HG03432 (cell line): ENCODE measurements at regions not wholly inside any gene's neighbourhood (a gene's known extent, or its start where the extent isn't known, plus 50 kb on each side); places are given as distances from the start of the nearest gene placed in this dataset.
"Not testable (repeated sequence)": the region's sequence is repeated elsewhere in the genome, so short reads cannot be mapped to it uniquely, and the experiment has no call there.

Experiments used
- ATAC-seq: cut with Tn5 transposase; IDR thresholded peaks from one replicate; pipeline ENCODE4 v1.9.1; 2021; ENCODE audit warnings: mild to moderate bottlenecking, moderate library complexity; ENCODE audit not compliant: unreplicated experiment

GRCh38 chr2:128414351-128414750 is 95.7 kb upstream of the HS6ST1 start:
- ATAC-seq = no peak

DNA sequence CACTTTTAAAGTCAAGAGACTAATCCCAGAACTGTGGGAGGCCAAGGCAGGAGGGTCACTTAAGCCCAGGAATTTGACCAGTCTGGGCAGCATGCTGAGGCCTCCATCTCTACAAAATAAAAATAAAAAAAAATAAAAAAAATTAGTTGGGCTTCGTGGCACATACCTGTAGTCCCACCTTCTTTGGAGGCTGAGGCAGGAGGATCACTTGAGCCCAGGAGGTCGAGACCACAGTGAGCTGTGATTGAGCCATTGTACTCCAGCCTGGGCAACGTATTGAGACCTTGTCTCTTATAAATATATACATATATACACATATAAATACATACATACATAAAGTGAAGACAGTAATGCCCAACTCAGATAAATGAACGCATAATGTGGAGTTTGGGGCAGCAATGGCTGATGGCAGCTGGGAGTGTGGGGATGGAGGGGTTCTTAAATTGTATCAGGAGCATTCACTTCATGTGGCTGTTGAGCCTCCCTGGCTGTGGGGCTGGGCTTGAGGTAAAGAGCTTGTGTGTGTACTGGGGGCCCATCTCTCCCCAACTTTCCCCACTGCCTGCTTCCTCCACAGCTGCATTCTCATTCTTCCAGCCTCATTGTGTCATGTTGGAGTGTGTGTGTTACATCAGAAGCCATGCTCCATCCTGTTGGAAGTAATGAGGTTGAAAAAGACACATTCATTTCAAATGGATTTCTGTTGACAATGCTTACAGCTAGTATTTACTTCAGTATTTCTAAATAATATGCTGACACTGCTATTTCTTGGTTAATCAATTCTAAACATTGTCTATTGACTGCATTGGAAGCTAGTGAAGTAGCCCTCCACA is 96.5 kb upstream of the HS6ST1 start:
- no peak for ATAC-seq

- ATAC-seq = no peak
Observed at GRCh38 chr2:128415779-128416061, 97.1 kb upstream of the HS6ST1 start.

- ATAC-seq = no peak
Observed at GRCh38 chr2:128416109-128416785, 97.6 kb upstream of the HS6ST1 start.

- no peak for ATAC-seq
Observed at GRCh38 chr2:128416806-128417205, 98.1 kb upstream of the HS6ST1 start.

DNA sequence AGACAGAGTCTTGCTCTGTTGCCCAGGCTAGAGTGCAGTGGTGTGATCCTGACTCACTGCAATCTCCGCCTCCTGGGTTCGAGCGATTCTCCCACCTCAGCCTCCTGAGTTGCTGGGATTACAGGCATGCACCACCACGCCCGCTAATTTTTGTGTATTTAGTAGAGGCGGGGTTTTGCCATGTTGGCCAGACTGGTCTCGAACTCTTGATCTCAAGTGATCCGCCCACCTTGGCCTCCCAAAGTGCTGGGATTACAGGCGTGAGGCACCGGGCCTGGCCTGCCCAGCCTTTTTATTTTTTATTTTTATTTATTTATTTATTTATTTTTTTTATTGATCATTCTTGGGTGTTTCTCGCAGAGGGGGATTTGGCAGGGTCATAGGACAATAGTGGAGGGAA is 98.6 kb upstream of the HS6ST1 start:
- ATAC-seq = not testable (repeated sequence)

DNA sequence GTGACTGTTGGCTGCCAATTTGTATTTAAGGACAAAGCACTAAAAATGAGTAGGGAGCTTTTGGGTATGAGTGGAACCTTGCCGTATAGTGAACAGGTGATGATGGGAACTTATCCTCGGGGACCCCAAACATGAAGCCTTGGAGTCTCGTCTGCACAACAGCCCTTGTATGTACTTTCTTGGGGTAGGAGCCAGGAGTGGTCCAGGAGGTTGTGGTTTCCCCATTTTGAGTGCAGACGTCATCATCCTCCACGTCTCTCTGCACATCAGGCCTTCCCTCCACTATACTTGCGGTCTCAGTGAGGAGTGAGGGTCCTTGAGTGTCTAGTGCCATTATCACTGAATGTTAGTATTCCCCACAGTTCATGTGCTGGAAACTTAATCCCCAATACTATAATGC is 101.5 kb upstream of the HS6ST1 start:
- ATAC-seq = no peak

- ATAC-seq = no peak
Observed at GRCh38 chr2:128420776-128421175, 102.1 kb upstream of the HS6ST1 start.

DNA sequence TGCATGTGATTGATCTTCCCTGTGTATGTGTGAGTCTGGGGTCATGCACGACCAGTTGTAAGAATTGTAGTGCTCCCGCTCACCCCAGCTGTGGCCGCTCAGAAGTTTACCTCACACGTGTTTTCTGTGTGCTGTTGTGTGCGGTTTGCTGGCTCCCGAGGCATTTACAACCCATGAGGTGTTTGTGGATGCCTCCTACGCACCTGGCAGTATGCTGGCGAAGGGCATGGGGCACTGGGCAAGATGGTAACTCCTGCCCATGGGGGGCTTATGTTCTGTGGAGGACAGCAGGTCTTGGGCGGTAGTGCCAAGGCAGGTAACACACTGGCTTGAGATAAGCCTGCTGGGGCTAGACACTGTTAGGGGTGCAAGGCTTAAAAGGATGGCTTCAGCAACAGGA is 102.6 kb upstream of the HS6ST1 start:
- ATAC-seq = no peak

- ATAC-seq = no peak
Observed at GRCh38 chr2:128421861-128422311, 103.2 kb upstream of the HS6ST1 start.

GRCh38 chr2:128422571-128422970 is 103.9 kb upstream of the HS6ST1 start:
- no peak for ATAC-seq

DNA sequence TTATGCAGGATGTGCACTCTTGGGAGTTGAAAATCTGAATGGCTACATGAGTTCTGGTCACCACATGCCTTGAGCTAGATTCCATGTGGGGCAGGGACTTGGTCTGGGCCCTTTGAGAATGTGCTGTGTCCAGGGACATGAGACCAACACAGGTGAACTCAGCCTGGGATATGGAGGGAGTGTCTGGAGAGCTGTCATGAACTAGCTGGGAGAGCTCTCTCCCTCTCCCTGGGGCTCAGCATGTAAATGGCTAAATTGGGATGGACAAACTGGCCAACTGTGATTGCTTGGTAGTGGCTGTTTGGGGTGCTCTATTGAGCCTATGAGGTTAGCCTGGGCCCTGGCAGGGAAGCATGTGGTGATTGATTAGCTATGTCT is 105.1 kb upstream of the HS6ST1 start:
- no peak for ATAC-seq

GRCh38 chr2:128424406-128425171 is 105.9 kb upstream of the HS6ST1 start:
- no peak for ATAC-seq

GRCh38 chr2:128425216-128425615 is 106.5 kb upstream of the HS6ST1 start:
- no peak for ATAC-seq

DNA sequence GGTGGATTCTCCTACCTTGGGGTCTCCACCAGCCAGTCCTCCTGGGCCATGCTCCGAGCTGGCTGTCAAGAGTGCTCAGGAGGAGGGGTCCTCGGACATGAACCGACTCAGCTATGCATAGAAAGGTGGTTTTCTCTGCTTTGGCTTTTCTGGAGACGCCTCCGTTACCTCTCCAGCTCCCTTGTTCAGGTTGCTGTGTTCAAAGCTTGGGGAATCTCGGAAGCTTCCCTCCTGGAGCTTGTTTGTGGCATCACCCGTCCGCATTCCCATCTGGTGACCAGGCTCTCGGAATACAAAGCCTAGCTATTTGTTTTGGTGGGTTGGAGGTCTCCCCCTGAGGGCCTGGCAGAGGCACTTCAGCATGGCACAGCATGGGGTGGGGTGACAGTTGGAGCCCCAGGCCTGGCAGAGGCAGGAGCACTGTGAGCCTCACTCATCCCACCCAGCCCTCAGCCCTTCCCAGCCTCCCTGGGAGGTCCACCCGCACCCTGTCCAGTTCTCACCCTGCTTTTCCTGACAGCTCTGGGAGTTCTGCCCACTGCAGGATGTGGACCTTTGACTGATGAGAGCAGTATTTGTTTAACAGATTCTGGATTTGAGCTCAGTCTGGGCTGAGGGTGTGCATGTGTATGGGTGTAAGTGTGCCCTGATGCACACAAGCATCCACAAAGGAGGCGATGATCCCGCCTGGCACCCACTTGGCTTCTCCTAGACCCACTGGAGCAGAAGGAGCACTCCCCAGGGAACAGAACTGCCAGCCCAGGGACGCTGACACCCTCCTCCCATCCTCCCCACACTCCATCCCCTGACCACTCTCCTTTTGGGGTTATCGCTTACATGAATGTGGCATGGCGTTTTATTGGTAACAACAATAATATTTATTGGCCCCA is 107.3 kb upstream of the HS6ST1 start:
- no peak for ATAC-seq

DNA sequence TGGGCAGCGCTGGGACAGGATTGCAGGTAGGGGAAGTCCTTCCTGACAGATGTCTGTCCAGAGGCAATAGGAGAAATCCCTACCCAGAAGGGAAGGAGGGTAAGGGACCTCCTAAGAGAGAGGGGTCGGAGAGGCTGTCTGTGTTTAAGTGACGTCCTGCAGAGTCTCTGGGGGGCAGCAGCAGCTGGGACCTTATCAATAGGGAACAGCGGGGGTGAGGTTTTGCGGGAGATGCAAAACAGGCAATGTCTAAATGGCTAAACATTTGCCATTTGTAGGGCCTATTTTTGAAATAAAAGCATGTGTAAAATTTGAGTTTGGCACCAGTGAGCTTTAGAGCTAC is 108.7 kb upstream of the HS6ST1 start:
- ATAC-seq = no peak

- ATAC-seq = no peak
Observed at GRCh38 chr2:128428415-128428814, 109.7 kb upstream of the HS6ST1 start.

DNA sequence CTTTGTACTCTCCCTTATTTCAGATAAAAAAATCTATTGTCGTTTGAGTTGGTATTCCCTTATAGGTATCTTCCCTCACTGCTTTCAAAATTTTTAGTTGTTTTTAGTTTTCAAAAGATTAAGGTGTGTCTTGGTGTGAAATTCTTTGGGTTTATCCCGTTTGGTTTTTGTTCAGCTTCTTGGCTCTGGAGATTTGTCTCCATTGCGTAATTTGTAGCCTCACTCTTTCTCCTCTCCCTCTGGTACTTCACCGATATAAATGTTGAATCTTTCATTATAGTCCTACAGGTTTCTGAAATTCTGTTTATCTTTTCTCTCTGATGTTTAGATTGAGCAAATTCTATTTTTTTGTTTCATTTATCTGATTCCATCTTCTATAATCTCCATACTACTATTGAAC is 113.8 kb upstream of the HS6ST1 start:
- ATAC-seq = no peak

GRCh38 chr2:128433911-128434550 is 115.4 kb upstream of the HS6ST1 start:
- ATAC-seq = no peak
